ENCODE measurements at regions not wholly inside any gene's neighbourhood (a gene's known extent, or its start where the extent isn't known, plus 50 kb on each side); places are given as distances from the start of the nearest gene placed in this dataset.
"Not testable (repeated sequence)": the region's sequence is repeated elsewhere in the genome, so short reads cannot be mapped to it uniquely, and the experiment has no call there.

GRCh38 chr7:11272352-11272751, 298.7 kb downstream of the PHF14 start:
- no peaks in the 10 kb centered on the region for H3K27me3 ChIP-seq (replicated peaks; ENCODE audit: insufficient read depth, low read length)
- no peak overlapping the region for H3K27ac ChIP-seq (ENCODE audit: low read length)
- DNase-seq: no peak
- no peak overlapping the region for H3K4me2 ChIP-seq (ENCODE audit: low read depth, low read length)
- H3K79me2 ChIP-seq (ENCODE audit: low read length): no peaks in the 10 kb centered on the region
- no peaks in the 10 kb centered on the region for H4K20me1 ChIP-seq (ENCODE audit: insufficient read depth, low read length)
- H3K4me1 ChIP-seq (ENCODE audit: low read length): no peaks in the 10 kb centered on the region
- H3F3A ChIP-seq (ENCODE audit: insufficient read depth, low read length): no peaks in the 10 kb centered on the region
- TF ChIP-seq CTCF (IDR thresholded peaks at IDR 0.05; ENCODE audit: low read length) (no peak), EZH2phosphoT487 (IDR thresholded peaks at IDR 0.05; ENCODE audit: low read length) (no peak), EZH2 (optimal IDR thresholded peaks at IDR 0.05; ENCODE audit: low read depth, low read length) (no peak)
- no peaks in the 10 kb centered on the region for H3K9me2 ChIP-seq (replicated peaks; ENCODE audit: insufficient read depth, low read length)
- no peak overlapping the region for H3K4me3 ChIP-seq (ENCODE audit: low read length)
- H3K36me3 ChIP-seq (replicated peaks; ENCODE audit: insufficient read depth, low read length): no peaks in the 10 kb centered on the region
- no peak overlapping the region for H3K9ac ChIP-seq (ENCODE audit: low read length)
- H2AFZ ChIP-seq (ENCODE audit: low read length): no peak overlapping the region
- H3K9me3 ChIP-seq (replicated peaks; ENCODE audit: insufficient read depth, low read length): no peaks in the 10 kb centered on the region

GRCh38 chr7:11274074-11274473, 300.4 kb downstream of the PHF14 start:
- no peaks in the 10 kb centered on the region for H3F3A ChIP-seq (ENCODE audit: insufficient read depth, low read length)
- TF ChIP-seq EZH2phosphoT487 (IDR thresholded peaks at IDR 0.05; ENCODE audit: low read length) (no peak), CTCF (IDR thresholded peaks at IDR 0.05; ENCODE audit: low read length) (no peak), EZH2 (optimal IDR thresholded peaks at IDR 0.05; ENCODE audit: low read depth, low read length) (no peak)
- H3K36me3 ChIP-seq (replicated peaks; ENCODE audit: insufficient read depth, low read length): no peaks in the 10 kb centered on the region
- no peak overlapping the region for H3K4me3 ChIP-seq (ENCODE audit: low read length)
- H3K4me2 ChIP-seq (ENCODE audit: low read depth, low read length): no peak overlapping the region
- no peaks in the 10 kb centered on the region for H3K79me2 ChIP-seq (ENCODE audit: low read length)
- H3K27me3 ChIP-seq (replicated peaks; ENCODE audit: insufficient read depth, low read length): no peaks in the 10 kb centered on the region
- H4K20me1 ChIP-seq (ENCODE audit: insufficient read depth, low read length): no peaks in the 10 kb centered on the region
- H3K4me1 ChIP-seq (ENCODE audit: low read length): no peaks in the 10 kb centered on the region
- H3K9me2 ChIP-seq (replicated peaks; ENCODE audit: insufficient read depth, low read length): no peaks in the 10 kb centered on the region
- no peak for DNase-seq
- no peak overlapping the region for H2AFZ ChIP-seq (ENCODE audit: low read length)
- H3K27ac ChIP-seq (ENCODE audit: low read length): no peak overlapping the region
- H3K9ac ChIP-seq (ENCODE audit: low read length): no peak overlapping the region
- H3K9me3 ChIP-seq (replicated peaks; ENCODE audit: insufficient read depth, low read length): no peaks in the 10 kb centered on the region

- Histone ChIP-seq H3K4me1 (ENCODE audit: low read length) (no peaks in the 10 kb centered on the region), H3K27ac (ENCODE audit: low read length) (no peak overlapping the region), H3K36me3 (replicated peaks; ENCODE audit: insufficient read depth, low read length) (no peaks in the 10 kb centered on the region), H4K20me1 (ENCODE audit: insufficient read depth, low read length) (no peaks in the 10 kb centered on the region), H3K9ac (ENCODE audit: low read length) (no peak overlapping the region), H3K4me3 (ENCODE audit: low read length) (no peak overlapping the region), H3F3A (ENCODE audit: insufficient read depth, low read length) (no peaks in the 10 kb centered on the region), H2AFZ (ENCODE audit: low read length) (no peak overlapping the region), H3K27me3 (replicated peaks; ENCODE audit: insufficient read depth, low read length) (no peaks in the 10 kb centered on the region), H3K4me2 (ENCODE audit: low read depth, low read length) (no peak overlapping the region), H3K79me2 (ENCODE audit: low read length) (no peaks in the 10 kb centered on the region), H3K9me3 (replicated peaks; ENCODE audit: insufficient read depth, low read length) (no peaks in the 10 kb centered on the region), H3K9me2 (replicated peaks; ENCODE audit: insufficient read depth, low read length) (no peaks in the 10 kb centered on the region)
- TF ChIP-seq CTCF (IDR thresholded peaks at IDR 0.05; ENCODE audit: low read length) (no peak), EZH2phosphoT487 (IDR thresholded peaks at IDR 0.05; ENCODE audit: low read length) (no peak), EZH2 (optimal IDR thresholded peaks at IDR 0.05; ENCODE audit: low read depth, low read length) (no peak)
- no peak for DNase-seq
Observed at GRCh38 chr7:11281953-11282352, 308.3 kb downstream of the PHF14 start.

GRCh38 chr7:11283584-11283983, 309.9 kb downstream of the PHF14 start:
- H3K9me3 ChIP-seq (replicated peaks; ENCODE audit: insufficient read depth, low read length); H3K79me2 ChIP-seq (ENCODE audit: low read length); H3K9ac ChIP-seq (ENCODE audit: low read length); DNase-seq; H3K27ac ChIP-seq (ENCODE audit: low read length); H3F3A ChIP-seq (ENCODE audit: insufficient read depth, low read length); H4K20me1 ChIP-seq (ENCODE audit: insufficient read depth, low read length); H3K4me3 ChIP-seq (ENCODE audit: low read length); H3K36me3 ChIP-seq (replicated peaks; ENCODE audit: insufficient read depth, low read length); H3K4me1 ChIP-seq (ENCODE audit: low read length); H3K27me3 ChIP-seq (replicated peaks; ENCODE audit: insufficient read depth, low read length); H3K4me2 ChIP-seq (ENCODE audit: low read depth, low read length); H3K9me2 ChIP-seq (replicated peaks; ENCODE audit: insufficient read depth, low read length); H2AFZ ChIP-seq (ENCODE audit: low read length): not testable (repeated sequence)
